ENCODE measurements at regions not wholly inside any gene's neighbourhood (a gene's known extent, or its start where the extent isn't known, plus 50 kb on each side); places are given as distances from the start of the nearest gene placed in this dataset.
A peak's percentile ranks its signal among the peaks of the same experiment; 100 is the strongest.

DNA sequence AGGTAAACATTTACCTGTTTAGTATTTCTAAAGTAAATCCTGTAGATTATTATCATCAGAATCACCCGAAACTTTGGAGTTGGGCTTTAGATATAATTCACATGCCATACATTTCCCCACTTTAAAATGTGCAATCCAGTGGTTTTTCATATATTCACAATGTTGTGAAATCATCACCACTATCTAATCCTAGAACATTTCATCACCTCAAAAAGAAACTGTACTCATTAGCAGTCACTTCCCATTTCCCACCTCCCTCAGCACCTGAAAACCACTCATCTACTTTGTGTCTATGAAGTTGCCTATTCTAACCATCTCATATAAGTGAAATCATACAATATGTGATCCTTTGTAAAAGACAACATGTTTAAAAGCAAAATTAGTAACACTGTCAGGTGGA, 182.6 kb downstream of the FZD1 start:
- Mint-ChIP-seq H3K4me3 (ENCODE audit: unreplicated experiment) (no peak overlapping the region), H3K4me1 (ENCODE audit: low read depth) (peaks cover 7% of the 10 kb centered on the region), H3K9me3 (ENCODE audit: low read depth) (peaks cover 26% of the 10 kb centered on the region), H3K36me3 (ENCODE audit: low read depth) (no peaks in the 10 kb centered on the region), H3K27me3 (ENCODE audit: low read depth) (no peaks in the 10 kb centered on the region), H3K27ac (ENCODE audit: unreplicated experiment) (no peak overlapping the region)
- DNase-seq (ENCODE audit: low spot score) = no peak
- no peak for TF ChIP-seq CTCF (IDR thresholded peaks at IDR 0.05)

DNA sequence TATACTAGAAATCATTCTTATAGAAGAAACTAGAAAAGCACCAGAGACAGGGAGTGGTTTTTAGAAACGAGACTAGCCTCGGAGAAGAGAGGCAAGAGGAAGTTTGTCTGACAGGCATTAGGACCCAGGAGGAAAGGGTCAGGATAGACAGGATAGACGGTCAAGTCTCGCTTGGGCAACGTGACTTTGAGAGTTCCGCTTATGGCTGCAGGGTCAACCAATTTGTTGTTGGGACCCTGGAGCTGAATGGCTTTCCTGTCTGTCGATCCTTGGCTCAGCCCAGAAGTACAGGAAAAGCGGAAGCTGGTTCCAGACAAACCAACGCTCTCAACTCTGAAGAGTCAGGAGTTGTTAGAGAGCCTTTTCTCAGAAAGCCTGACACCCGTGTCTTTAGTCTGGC, 191.2 kb downstream of the FZD1 start:
- Mint-ChIP-seq H3K27me3 (ENCODE audit: low read depth) (no peaks in the 10 kb centered on the region), H3K36me3 (ENCODE audit: low read depth) (peaks cover 4% of the 10 kb centered on the region), H3K4me3 (ENCODE audit: unreplicated experiment) (no peak overlapping the region), H3K4me1 (ENCODE audit: low read depth) (no peaks in the 10 kb centered on the region), H3K9me3 (ENCODE audit: low read depth) (peaks cover 6% of the 10 kb centered on the region), H3K27ac (ENCODE audit: unreplicated experiment) (no peak overlapping the region)
- DNase-seq (ENCODE audit: low spot score) = no peak
- no peak for TF ChIP-seq CTCF (IDR thresholded peaks at IDR 0.05)

DNA sequence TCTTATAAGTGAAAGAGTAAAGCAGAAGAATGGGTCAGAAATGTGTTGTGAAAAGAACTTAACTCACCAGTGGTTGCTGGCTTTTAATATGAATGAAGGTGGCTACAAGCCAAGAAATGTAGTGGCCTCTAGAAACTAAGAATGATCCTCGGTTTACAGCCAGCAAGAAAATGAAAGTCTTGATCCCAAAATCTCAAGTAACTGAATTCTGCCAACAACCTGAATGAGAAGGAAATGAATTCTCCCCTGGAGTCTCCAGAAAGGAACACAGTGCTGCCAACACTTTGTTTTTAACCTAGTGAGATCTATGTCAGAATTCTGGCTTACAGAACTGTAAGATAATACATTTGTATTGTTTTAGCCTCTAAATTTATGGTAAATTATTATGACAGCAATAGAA, 193.0 kb downstream of the FZD1 start:
- H3K27me3 Mint-ChIP-seq (ENCODE audit: low read depth) = no peaks in the 10 kb centered on the region
- no peak for DNase-seq (ENCODE audit: low spot score)
- peaks cover 4% of the 10 kb centered on the region for H3K36me3 Mint-ChIP-seq (ENCODE audit: low read depth)
- H3K9me3 Mint-ChIP-seq (ENCODE audit: low read depth) = peaks cover 6% of the 10 kb centered on the region
- H3K4me1 Mint-ChIP-seq (ENCODE audit: low read depth) = peaks cover 10% of the 10 kb centered on the region
- H3K27ac Mint-ChIP-seq (ENCODE audit: unreplicated experiment) = no peak overlapping the region
- no peak overlapping the region for H3K4me3 Mint-ChIP-seq (ENCODE audit: unreplicated experiment)
- no peak for TF ChIP-seq CTCF (IDR thresholded peaks at IDR 0.05)

DNA sequence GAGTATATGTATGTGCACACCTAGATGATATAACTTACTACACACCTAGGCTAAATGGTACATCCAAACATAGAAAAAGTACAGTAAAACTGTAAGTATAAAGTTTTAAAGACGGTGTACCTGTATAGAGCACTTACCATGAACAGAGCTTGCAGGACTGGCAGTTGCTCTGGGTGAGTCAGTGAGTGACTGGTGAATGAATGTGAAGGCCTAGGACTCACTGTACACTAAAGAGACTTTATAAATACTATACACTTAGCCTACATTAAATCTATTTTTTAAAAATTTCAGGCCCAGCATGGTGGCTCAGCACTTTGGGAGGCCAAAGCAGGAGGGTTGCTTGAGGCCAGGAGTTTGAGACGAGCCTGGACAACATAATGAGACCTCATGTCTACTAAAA, 195.3 kb downstream of the FZD1 start:
- Mint-ChIP-seq H3K4me1 (ENCODE audit: low read depth) (peaks cover 22% of the 10 kb centered on the region), H3K27ac (ENCODE audit: unreplicated experiment) (no peak overlapping the region), H3K9me3 (ENCODE audit: low read depth) (peaks cover 6% of the 10 kb centered on the region), H3K36me3 (ENCODE audit: low read depth) (peaks cover 4% of the 10 kb centered on the region), H3K4me3 (ENCODE audit: unreplicated experiment) (no peak overlapping the region), H3K27me3 (ENCODE audit: low read depth) (no peaks in the 10 kb centered on the region)
- no peak for DNase-seq (ENCODE audit: low spot score)
- no peak for TF ChIP-seq CTCF (IDR thresholded peaks at IDR 0.05)

DNA sequence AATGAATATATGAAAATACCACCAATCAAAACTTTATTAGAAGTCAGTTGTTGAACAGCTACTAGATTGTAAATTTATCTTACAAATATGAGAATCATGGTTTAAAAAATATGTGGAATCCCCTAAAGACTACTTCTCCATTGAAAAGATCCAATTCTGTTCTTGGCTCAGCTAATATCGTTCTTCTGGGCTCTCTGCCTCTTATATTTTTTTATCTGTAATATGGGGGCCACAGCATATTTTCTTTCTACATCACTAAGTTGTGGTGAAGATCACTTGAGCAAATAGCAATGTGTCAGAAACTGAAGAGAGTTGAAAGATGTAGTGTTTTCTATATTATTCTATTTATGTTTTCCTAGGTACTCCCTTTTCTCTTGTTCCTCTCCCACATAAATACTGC, 198.1 kb downstream of the FZD1 start:
- H3K9me3 Mint-ChIP-seq (ENCODE audit: low read depth) = peaks cover 6% of the 10 kb centered on the region
- no peak for TF ChIP-seq CTCF (IDR thresholded peaks at IDR 0.05)
- no peaks in the 10 kb centered on the region for H3K27me3 Mint-ChIP-seq (ENCODE audit: low read depth)
- DNase-seq (ENCODE audit: low spot score) = no peak
- no peak overlapping the region for H3K4me3 Mint-ChIP-seq (ENCODE audit: unreplicated experiment)
- H3K36me3 Mint-ChIP-seq (ENCODE audit: low read depth) = peaks cover 3% of the 10 kb centered on the region
- H3K4me1 Mint-ChIP-seq (ENCODE audit: low read depth) = peaks cover 40% of the 10 kb centered on the region
- peak overlapping the region; percentile 50 for H3K27ac Mint-ChIP-seq (ENCODE audit: unreplicated experiment)

All from chondrocyte (in vitro differentiated cells).